Lung (tissue), 11 donors: ENCODE measurements at regions not wholly inside any gene's neighbourhood (a gene's known extent, or its start where the extent isn't known, plus 50 kb on each side); places are given as distances from the start of the nearest gene placed in this dataset.

Source experiments
- ATAC-seq: fragments of 200-7000 bp; cut with Tn5 transposase; one replicate; pipeline ENCODE4 v1.9.1; 2020; ENCODE audit warnings: moderate number of reproducible peaks; ENCODE audit not compliant: insufficient read depth, low FRiP score
- DNase-seq, 3 donors: peaks; one replicate each; pipeline ENCODE4 v3.0.0-alpha.2; 2013 to 2017
- H3K27ac ChIP-seq, 2 donors: one replicate each; pipeline ENCODE4 v1.5.1; 2013; ENCODE audit warnings: mild to moderate bottlenecking in 2 of 2, moderate library complexity in 2 of 2, control low read depth in 1 of 2, inconsistent platforms in 1 of 2, low read depth in 1 of 2, low read length in 1 of 2
- H3K27me3 ChIP-seq, 3 donors: one replicate each; pipeline ENCODE4 v1.5.1; 2013; ENCODE audit warnings: low read length in 2 of 3; ENCODE audit not compliant: control insufficient read depth in 3 of 3, insufficient read depth in 3 of 3
- H3K36me3 ChIP-seq, 4 donors: one replicate each; pipeline ENCODE4 v1.5.1; 2013; ENCODE audit warnings: low read length in 4 of 4, mild to moderate bottlenecking in 1 of 4, moderate library complexity in 1 of 4; ENCODE audit not compliant: control insufficient read depth in 4 of 4, insufficient read depth in 4 of 4
- H3K4me1 ChIP-seq, 5 donors: one replicate each; pipeline ENCODE4 v1.5.1; 2013; ENCODE audit warnings: low read length in 5 of 5, mild to moderate bottlenecking in 2 of 5, moderate library complexity in 1 of 5; ENCODE audit not compliant: control insufficient read depth in 5 of 5, insufficient read depth in 5 of 5
- H3K4me3 ChIP-seq: one replicate; pipeline ENCODE4 v1.5.1; 2013; ENCODE audit warnings: mild to moderate bottlenecking, control low read depth, moderate library complexity
- H3K9ac ChIP-seq, 2 donors: one replicate each; pipeline ENCODE4 v1.5.1; 2013; ENCODE audit warnings: low read length in 2 of 2, control low read depth in 1 of 2; ENCODE audit not compliant: insufficient read depth in 1 of 2
- H3K9me3 ChIP-seq, 4 donors: one replicate each; pipeline ENCODE4 v1.5.1; 2013; ENCODE audit warnings: low read length in 3 of 4, mild to moderate bottlenecking in 1 of 4, moderate library complexity in 1 of 4; ENCODE audit not compliant: control insufficient read depth in 4 of 4, insufficient read depth in 3 of 4
- CTCF ChIP-seq: IDR thresholded peaks from 2 replicates; pipeline ENCODE4 v1.5.1; 2012; ENCODE audit warnings: mild to moderate bottlenecking; ENCODE audit errors: control extremely low read depth, extremely low read depth
- WGBS, 2 donors: extraction: QIAGEN DNeasy Blood & Tissue Kit; methylation state at CpG; one replicate each; pipeline ENCODE4 v1.1.7; 2013; 5-methylcytosine and 5-hydroxymethylcytosine counted together
- donor health status: control.
- donor health status: control.
- donor health status: Bipolar disorder and iron deficiency.
- donor health status: healthy.
- donor health status: DM: yes; HTN: yes; CAD: no.

DNA sequence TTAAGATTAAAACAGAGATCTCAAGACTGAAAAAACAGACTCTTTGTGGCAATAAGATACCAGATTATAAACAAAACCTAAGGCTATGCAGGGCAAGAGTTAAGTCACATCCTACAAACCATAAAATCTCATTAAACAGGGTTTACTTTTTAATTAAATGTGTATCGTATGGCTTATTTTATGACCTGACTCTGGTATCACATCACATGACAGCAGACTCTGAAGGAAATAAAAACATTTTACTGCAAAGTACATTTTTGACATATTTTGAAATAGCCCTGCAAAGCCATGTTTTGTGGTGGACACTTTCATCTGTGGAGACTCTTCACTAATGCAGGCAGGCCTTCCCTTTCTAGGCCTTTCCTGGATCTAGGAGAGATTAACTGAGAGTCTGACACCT lies 327.6 kb upstream of the CLEC14A start:
- Histone ChIP-seq H3K4me1 (no peaks in the 10 kb centered on the region), H3K4me3 (no peak overlapping the region)
- TF ChIP-seq CTCF = no peak

GRCh38 chr14:38578278-38578681 lies 322.4 kb upstream of the CLEC14A start:
- 91 to 95% methylated on average over 4 of the region's 4 CpGs for WGBS, 2 donors
- no peak for ATAC-seq
- H3K4me3 ChIP-seq = no peak overlapping the region

More for the DNA sequence above, 327.6 kb upstream of the CLEC14A start:
- Histone ChIP-seq H3K9ac (no peak overlapping the region), H3K27ac (no peak overlapping the region), H3K36me3 (no peaks in the 10 kb centered on the region), H3K9me3 (peaks cover 0 to 2% (median 0%) of the 10 kb centered on the region in 4 donors), H3K27me3 (no peaks in the 10 kb centered on the region)
- WGBS, 2 donors = 97% methylated on average over 1 of the region's 1 CpG
- no peak for DNase-seq
- no peak for ATAC-seq

GRCh38 chr14:38567703-38568102 lies 311.8 kb upstream of the CLEC14A start:
- no peak for TF ChIP-seq CTCF
- ATAC-seq (no peak), DNase-seq (no peak)
- H3K36me3 ChIP-seq = no peaks in the 10 kb centered on the region
- no peak overlapping the region for H3K4me3 ChIP-seq
- H3K4me1 ChIP-seq = no peaks in the 10 kb centered on the region
- H3K27me3 ChIP-seq = no peaks in the 10 kb centered on the region
- H3K27ac ChIP-seq = no peak overlapping the region
- H3K9ac ChIP-seq = no peak overlapping the region
- peaks cover 0 to 5% (median 0%) of the 10 kb centered on the region in 4 donors for H3K9me3 ChIP-seq

More at GRCh38 chr14:38578278-38578681, 322.4 kb upstream of the CLEC14A start:
- Histone ChIP-seq H3K9me3 (no peaks in the 10 kb centered on the region), H3K9ac (no peak overlapping the region), H3K27me3 (no peaks in the 10 kb centered on the region), H3K27ac (no peak overlapping the region), H3K36me3 (no peaks in the 10 kb centered on the region), H3K4me1 (no peaks in the 10 kb centered on the region)
- DNase-seq = no peak
- no peak for TF ChIP-seq CTCF

GRCh38 chr14:38561657-38562056 lies 305.8 kb upstream of the CLEC14A start:
- no peak for ATAC-seq
- Histone ChIP-seq H3K4me3 (no peak overlapping the region), H3K9me3 (peaks cover 0 to 17% (median 11%) of the 10 kb centered on the region in 4 donors), H3K9ac (no peak overlapping the region), H3K27me3 (no peaks in the 10 kb centered on the region), H3K36me3 (no peaks in the 10 kb centered on the region), H3K27ac (no peak overlapping the region), H3K4me1 (no peaks in the 10 kb centered on the region)
- DNase-seq = no peak
- TF ChIP-seq CTCF = no peak
